Epidermal melanocyte (primary cell): ENCODE measurements at regions not wholly inside any gene's neighbourhood (a gene's known extent, or its start where the extent isn't known, plus 50 kb on each side); places are given as distances from the start of the nearest gene placed in this dataset.

Source experiments
- DNase-seq: peaks from one replicate; pipeline ENCODE4 v3.0.0; 2011; ENCODE audit warnings: low spot score; ENCODE audit not compliant: insufficient read length

DNA sequence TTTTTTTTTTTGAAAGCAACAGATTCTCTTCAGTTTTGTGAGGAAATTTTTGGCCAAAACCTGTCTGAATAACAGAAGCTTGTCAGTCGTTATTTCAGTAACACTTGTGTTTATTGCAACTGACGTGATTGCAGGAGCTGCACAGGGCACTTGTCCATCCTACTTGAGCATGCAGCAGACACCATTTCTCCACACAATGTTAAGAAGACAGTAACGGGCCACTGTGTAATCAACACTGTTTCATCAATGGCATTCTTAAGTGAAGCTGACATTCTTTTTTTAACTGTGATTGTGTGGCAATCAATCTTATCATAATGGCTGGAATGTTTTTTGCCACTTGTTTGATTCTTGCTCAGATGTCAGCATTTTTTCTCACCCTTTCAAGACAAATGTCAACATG lies 50.1 kb upstream of the PIEZO2 start:
- DNase-seq = no peak
